Eye (tissue), 1 donor: ENCODE measurements at regions not wholly inside any gene's neighbourhood (a gene's known extent, or its start where the extent isn't known, plus 50 kb on each side); places are given as distances from the start of the nearest gene placed in this dataset.

ENCODE experiments used
- DNase-seq: peaks from one replicate; pipeline ENCODE4 v3.0.0-alpha.2; 2015

GRCh38 chr2:185152186-185152585, 553.9 kb downstream of the ZNF804A start:
- DNase-seq: no peak

- DNase-seq: no peak
Observed at GRCh38 chr2:185161701-185162100, 563.4 kb downstream of the ZNF804A start.

- DNase-seq: no peak
Observed at GRCh38 chr2:185174353-185174752, 564.3 kb upstream of the FSIP2 start.

- DNase-seq: peak; percentile 51
Observed at GRCh38 chr2:185179743-185180142, 558.9 kb upstream of the FSIP2 start.

- no peak for DNase-seq
Observed at GRCh38 chr2:185181901-185182300, 556.7 kb upstream of the FSIP2 start.

- no peak for DNase-seq
Observed at GRCh38 chr2:185185044-185185443, 553.6 kb upstream of the FSIP2 start.

- no peak for DNase-seq
Observed at GRCh38 chr2:185187421-185187820, 551.2 kb upstream of the FSIP2 start.

GRCh38 chr2:185188656-185189055, 549.9 kb upstream of the FSIP2 start:
- DNase-seq: peak; percentile 62

GRCh38 chr2:185201063-185201462, 537.5 kb upstream of the FSIP2 start:
- no peak for DNase-seq

- DNase-seq: no peak
Observed at GRCh38 chr2:185202381-185202780, 536.2 kb upstream of the FSIP2 start.

GRCh38 chr2:185202945-185203528, 535.6 kb upstream of the FSIP2 start:
- DNase-seq: no peak

GRCh38 chr2:185208261-185208660, 530.3 kb upstream of the FSIP2 start:
- peak; percentile 60 for DNase-seq

GRCh38 chr2:185215497-185215896, 523.1 kb upstream of the FSIP2 start:
- no peak for DNase-seq

GRCh38 chr2:185219981-185220380, 518.6 kb upstream of the FSIP2 start:
- peak; percentile 88 for DNase-seq

GRCh38 chr2:185222311-185222710, 516.3 kb upstream of the FSIP2 start:
- DNase-seq: no peak

- DNase-seq: peak; percentile 18
Observed at GRCh38 chr2:185227391-185227790, 511.2 kb upstream of the FSIP2 start.

- DNase-seq: no peak
Observed at GRCh38 chr2:185239491-185239890, 499.1 kb upstream of the FSIP2 start.

- DNase-seq: no peak
Observed at GRCh38 chr2:185240796-185241195, 497.8 kb upstream of the FSIP2 start.

- no peak for DNase-seq
Observed at GRCh38 chr2:185241556-185241955, 497.0 kb upstream of the FSIP2 start.

- no peak for DNase-seq
Observed at GRCh38 chr2:185242462-185242861, 496.1 kb upstream of the FSIP2 start.

GRCh38 chr2:185245216-185245615, 493.4 kb upstream of the FSIP2 start:
- DNase-seq: no peak

- no peak for DNase-seq
Observed at GRCh38 chr2:185245806-185246205, 492.8 kb upstream of the FSIP2 start.

- DNase-seq: no peak
Observed at GRCh38 chr2:185246717-185247116, 491.9 kb upstream of the FSIP2 start.

- DNase-seq: no peak
Observed at GRCh38 chr2:185255566-185255965, 483.0 kb upstream of the FSIP2 start.

GRCh38 chr2:185265747-185266146, 472.9 kb upstream of the FSIP2 start:
- no peak for DNase-seq

GRCh38 chr2:185268651-185269050, 470.0 kb upstream of the FSIP2 start:
- DNase-seq: no peak
